ENCODE measurements at regions not wholly inside any gene's neighbourhood (a gene's known extent, or its start where the extent isn't known, plus 50 kb on each side); places are given as distances from the start of the nearest gene placed in this dataset.

- TF ChIP-seq ZNF274 (IDR thresholded peaks at IDR 0.05; ENCODE audit: low read depth, low read length) (no peak), YY1 (IDR thresholded peaks at IDR 0.05; ENCODE audit: insufficient read depth, insufficient read length) (no peak), SUZ12 (IDR thresholded peaks at IDR 0.05; ENCODE audit: extremely low read depth, insufficient read depth, insufficient read length) (no peak)
Observed at GRCh38 chr4:27685947-27686346, 825.3 kb downstream of the STIM2 start.

Measured in NT2/D1 (cell line).